NCI-H146 treated with DMSO at 0.1 percent for 48 hours (cell line): ENCODE measurements at regions not wholly inside any gene's neighbourhood (a gene's known extent, or its start where the extent isn't known, plus 50 kb on each side); places are given as distances from the start of the nearest gene placed in this dataset.

ENCODE experiments used
- DNase-seq: peaks from one replicate; lab custom pipeline; 2025; ENCODE audit not compliant: unreplicated experiment; lab: John Stamatoyannopoulos, UW

DNA sequence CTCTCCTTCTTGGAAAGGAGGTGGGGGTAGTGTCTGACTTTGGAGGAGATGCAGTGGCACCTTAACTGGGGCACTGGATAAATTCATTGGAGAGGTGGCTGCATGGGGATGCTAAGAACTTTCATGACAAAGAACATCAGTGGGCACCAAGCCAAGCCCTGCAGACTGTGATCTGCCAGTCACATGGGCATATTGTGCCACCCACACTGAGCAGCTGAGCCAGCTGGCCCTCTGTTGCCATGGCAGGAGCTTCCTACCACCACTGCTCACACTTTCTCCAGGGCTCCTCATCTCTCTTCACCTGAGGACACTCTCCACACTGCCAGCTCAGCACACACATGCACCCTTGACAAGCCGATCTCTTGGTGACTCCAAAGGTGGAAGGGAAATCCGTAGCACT is 715.6 kb downstream of the QKI start:
- DNase-seq, result no peak

DNA sequence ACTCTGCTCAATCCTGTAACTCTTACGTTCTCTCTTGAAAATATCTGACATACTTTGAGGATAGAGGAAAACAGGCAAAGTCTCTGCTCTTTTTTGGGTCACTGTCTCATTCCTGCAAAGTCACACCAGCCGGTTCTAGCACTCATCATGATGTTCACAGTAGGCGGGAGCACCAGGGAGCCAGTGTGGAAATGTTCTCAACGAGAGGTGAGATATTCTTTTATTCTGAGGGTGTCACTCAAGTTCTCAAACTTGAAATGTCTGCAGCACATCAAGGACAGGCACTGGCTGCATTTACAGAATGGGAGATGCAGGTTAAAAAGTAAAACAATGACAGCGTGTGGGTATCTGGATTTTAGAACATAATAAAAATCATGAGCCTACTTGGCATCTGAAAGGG is 714.7 kb downstream of the QKI start:
- DNase-seq, result no peak

GRCh38 chr6:164128101-164128500 is 713.6 kb downstream of the QKI start:
- no peak for DNase-seq

DNA sequence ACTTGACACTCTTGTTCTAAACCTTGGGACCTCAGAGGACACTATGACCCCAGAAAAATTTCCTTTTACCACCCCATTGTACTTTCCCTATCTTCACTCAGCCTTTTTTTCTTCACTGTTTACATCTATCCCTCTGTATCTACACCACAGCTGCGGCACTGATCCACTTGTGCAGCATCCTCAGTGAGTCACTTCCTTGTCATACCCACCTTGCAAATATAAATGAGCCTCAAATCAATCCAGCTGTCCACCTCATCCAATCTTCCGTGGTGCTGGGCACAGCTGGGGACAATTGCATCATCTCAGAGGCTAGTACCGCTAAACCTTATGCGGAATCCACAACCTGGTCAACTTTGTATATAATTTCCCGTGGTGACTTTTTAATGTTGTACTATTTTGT is 710.5 kb downstream of the QKI start:
- DNase-seq, result no peak

GRCh38 chr6:164124473-164124872 is 710.0 kb downstream of the QKI start:
- no peak for DNase-seq

DNA sequence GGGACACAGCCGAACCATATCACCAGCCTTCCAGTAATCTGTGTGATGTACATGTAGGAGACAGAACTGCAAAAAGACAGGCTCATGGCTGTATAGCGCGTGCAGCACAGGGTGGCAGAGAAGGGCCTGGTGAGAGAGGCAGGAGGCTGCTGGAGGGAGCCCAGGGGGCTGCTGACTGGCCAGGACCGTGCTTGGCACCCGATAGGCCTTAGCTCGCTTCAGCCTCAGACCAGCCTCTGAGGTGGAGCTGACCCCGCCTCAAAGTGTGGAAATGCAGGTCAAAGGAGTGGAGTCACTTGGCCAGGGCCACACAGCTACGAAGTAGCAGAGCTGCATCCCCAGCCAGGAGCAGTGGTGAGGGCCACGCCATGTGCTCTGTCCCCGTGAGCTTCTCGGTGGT is 707.6 kb downstream of the QKI start:
- DNase-seq, result no peak

DNA sequence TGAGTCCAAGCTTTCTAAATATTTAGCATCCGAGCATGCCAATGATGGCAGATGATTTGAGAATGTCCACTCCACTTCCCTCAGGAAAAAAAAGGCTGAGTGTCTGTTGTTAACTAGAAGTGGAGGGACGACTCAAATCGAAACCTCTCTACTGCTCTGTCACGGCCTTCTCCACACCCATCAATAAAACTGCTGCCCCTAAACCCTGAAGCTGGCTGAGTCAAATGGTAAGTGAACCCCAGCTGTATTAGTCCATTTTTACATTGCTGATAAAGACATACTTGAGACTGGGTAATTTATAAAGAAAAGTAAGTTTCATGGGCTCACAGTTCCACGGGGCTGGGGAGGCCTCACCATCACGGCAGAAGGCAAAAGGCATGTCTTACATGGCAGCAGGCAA is 707.0 kb downstream of the QKI start:
- no peak for DNase-seq

GRCh38 chr6:164114651-164115050 is 700.1 kb downstream of the QKI start:
- DNase-seq, result no peak

GRCh38 chr6:164114051-164114450 is 699.5 kb downstream of the QKI start:
- no peak for DNase-seq

- DNase-seq, result no peak
Measured at GRCh38 chr6:164113637-164114036, 699.1 kb downstream of the QKI start.

GRCh38 chr6:164109770-164110140 is 695.2 kb downstream of the QKI start:
- DNase-seq, result no peak

DNA sequence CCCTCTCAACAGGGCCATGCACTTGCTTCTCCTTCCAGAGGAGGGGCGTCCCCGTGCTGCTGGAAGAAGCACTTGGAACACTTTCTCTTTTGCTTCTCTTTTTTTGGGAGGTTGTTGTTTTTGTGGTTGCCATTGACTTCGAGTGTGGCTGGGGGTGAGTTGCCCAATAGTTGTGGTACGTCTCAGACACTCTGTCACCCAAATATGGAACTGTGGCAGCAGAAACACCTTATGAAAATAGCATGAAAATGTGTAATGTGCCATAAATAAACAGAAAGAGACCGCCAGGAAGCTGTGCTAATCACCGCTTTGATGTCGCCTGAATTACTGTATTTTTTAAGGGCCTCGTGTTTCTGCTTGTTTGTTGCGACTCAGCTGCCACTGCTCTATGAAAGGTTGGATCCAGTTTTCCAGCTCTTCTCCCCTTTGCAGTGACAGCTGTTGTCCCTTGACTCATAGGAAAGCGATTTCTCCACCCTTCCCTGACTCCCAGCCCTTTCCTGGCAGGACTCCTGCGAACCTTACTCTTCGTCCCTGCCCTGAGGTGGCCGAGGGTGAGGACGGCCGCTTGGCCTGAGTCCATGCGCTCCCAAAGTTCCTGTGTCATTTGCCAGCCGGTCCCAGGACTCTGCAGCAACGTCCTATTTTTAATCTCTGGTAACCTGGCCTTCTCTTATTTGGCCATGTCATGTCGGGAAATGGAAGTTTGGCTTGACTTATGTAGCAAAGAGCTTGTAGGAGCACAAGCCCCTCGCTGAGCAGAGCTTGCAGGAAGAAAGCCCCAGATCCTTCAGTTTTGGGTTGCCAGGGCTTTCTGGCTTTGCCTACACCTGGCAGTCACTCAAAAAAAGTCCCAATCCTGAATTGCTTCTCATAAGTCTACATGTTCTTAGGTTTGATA is 694.6 kb downstream of the QKI start:
- no peak for DNase-seq

GRCh38 chr6:164108092-164108491 is 693.6 kb downstream of the QKI start:
- DNase-seq, result no peak

- DNase-seq, result no peak
Measured at GRCh38 chr6:164107297-164107995, 692.9 kb downstream of the QKI start.

GRCh38 chr6:164106345-164106769 is 691.8 kb downstream of the QKI start:
- DNase-seq, result no peak

DNA sequence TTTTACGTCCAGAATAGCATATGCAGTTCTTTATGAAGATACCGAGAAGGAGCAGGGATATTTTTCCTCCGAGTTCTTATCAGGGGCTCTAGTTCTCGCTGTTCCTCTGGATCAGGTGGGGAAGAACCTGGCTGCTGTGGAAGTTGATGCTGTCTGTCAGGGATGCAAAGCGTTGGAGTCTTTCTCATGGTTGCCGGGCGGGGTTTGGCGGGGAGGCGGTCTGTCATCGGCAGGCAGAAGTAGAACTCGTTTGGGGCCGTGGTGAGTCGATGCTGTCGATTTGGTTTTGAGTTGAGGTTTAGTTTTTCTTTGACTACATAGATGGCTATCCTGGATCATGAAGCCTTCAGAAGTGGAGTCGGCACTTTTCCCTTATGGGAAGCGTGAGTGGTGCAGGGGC is 691.2 kb downstream of the QKI start:
- no peak for DNase-seq

- DNase-seq, result no peak
Measured at GRCh38 chr6:164104432-164104831, 689.9 kb downstream of the QKI start.

DNA sequence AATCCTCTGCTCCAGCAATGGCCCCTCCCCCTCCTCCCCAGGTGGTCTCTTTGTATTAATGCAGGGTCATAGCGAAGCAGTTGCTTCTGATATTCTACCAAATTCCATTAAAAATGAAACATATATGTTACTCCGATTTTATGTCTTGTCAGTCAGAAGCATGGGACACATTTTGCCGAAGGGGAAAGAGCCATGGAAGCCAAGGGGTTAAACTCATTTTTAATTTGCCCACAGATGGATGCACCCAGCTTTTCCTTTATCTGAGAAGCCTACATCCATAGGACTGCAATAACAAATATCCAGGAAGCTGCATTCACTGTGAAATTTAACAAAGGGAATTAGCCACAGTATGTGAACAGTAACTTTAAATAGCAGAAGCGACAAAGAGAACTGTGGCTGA is 688.2 kb downstream of the QKI start:
- DNase-seq, result no peak

DNA sequence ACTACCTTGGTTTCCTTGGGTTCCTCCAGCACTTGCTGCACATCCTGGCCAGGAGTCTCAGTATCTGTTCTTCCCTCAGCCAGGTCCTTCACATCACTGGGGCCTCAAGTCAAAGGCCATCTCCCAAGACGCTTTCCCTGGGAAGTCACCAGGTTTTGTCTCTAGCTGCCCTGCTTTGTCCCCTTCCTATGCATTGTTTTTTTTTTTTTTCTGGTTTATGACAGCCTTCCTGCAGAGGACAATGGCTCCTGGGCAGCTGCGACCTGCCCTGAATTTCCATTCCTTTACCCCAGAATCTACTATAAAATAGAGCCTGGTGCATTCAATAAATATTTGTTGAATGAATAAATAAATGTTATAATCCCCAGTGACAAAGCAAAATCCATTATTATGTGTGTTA is 687.3 kb downstream of the QKI start:
- peak; percentile 20 for DNase-seq

GRCh38 chr6:164099269-164099865 is 684.8 kb downstream of the QKI start:
- no peak for DNase-seq

DNA sequence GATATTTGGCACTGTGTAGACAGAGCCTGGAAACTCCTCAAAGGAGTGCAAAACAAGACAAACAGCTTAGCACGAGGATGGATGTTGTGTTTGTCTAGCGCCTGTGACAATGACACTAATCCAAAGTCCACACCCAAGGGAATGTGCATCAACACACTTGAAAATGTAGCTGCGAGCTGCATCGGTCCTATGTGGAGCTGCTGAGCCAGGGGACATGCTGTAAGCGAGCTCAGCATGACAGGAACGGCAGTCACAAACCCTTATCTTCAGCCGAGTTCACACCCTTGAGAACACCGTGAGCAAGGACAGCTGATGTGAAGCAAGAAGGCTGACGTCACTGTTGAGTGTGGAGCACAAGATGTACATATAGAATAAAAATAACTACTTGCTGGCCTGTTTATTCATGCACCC is 684.3 kb downstream of the QKI start:
- no peak for DNase-seq
